GM12874 (cell line): ENCODE measurements at regions not wholly inside any gene's neighbourhood (a gene's known extent, or its start where the extent isn't known, plus 50 kb on each side); places are given as distances from the start of the nearest gene placed in this dataset.

Experiments
- TF ChIP-seq, protein P1 (sequence below): IDR thresholded peaks from 2 replicates; pipeline ENCODE4 v1.5.1; 2011; ENCODE audit warnings: low read depth, mild to moderate bottlenecking, control low read depth, low read length, moderate library complexity; ENCODE audit not compliant: insufficient read depth

GRCh38 chr13:40164133-40164532 is 502.3 kb downstream of the FOXO1 start:
- TF ChIP-seq, protein P1, sequence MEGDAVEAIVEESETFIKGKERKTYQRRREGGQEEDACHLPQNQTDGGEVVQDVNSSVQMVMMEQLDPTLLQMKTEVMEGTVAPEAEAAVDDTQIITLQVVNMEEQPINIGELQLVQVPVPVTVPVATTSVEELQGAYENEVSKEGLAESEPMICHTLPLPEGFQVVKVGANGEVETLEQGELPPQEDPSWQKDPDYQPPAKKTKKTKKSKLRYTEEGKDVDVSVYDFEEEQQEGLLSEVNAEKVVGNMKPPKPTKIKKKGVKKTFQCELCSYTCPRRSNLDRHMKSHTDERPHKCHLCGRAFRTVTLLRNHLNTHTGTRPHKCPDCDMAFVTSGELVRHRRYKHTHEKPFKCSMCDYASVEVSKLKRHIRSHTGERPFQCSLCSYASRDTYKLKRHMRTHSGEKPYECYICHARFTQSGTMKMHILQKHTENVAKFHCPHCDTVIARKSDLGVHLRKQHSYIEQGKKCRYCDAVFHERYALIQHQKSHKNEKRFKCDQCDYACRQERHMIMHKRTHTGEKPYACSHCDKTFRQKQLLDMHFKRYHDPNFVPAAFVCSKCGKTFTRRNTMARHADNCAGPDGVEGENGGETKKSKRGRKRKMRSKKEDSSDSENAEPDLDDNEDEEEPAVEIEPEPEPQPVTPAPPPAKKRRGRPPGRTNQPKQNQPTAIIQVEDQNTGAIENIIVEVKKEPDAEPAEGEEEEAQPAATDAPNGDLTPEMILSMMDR = no peak

DNA sequence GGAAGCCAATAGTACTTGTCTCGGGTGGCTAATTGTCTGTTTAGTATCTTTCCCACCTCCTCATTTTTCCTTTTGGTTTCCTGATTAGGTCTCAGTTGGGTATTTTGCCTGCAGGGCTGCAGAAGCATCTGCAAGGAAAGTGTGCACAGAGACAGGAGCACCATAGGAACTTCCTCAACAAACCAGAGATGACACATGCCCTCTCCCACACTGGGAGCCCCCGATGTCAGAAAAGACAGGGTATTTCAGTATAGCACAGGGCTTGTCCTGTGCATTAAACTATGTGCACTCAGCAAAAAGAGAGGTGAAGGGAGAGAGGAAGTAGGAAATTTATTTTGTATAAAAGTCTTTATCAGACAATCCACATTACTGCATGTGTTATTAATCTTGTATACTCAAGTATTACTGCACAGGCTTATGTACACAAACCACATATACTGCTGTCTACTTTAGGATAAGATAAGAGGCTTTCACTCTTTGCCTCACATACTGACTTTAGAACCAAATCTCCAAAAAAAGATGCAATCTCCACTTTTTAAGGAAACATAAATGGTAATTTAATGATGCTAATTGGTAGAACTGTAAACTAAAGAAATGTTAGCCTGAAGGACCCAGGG is 501.0 kb downstream of the FOXO1 start:
- TF ChIP-seq, protein P1 = no peak

DNA sequence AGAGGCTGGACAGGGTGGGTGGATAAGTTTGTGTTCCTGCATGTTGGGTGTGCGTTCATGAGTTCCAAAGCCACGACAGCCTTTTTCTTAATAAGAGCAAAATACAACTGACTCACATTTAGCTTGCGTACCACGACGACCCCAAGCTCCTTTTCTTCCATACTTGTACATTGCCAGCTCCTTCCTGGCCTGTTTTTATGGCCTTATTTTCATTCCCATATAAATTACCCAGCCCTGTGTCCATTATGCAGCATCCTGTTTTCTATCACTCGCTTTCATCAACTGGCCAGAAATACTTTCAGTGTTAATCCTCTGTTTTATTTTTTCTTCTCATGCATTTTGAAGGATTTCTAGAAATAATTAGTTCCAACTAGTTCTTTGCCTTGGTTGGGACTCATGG is 499.1 kb downstream of the FOXO1 start:
- TF ChIP-seq, protein P1 = no peak

- TF ChIP-seq, protein P1 = no peak
These were observed 497.8 kb downstream of the FOXO1 start for GRCh38 chr13:40168425-40169166.

- TF ChIP-seq, protein P1 = no peak
These were observed 497.0 kb downstream of the FOXO1 start for GRCh38 chr13:40169476-40169875.

- TF ChIP-seq, protein P1 = no peak
These were observed 496.4 kb downstream of the FOXO1 start for GRCh38 chr13:40170091-40170490.

GRCh38 chr13:40170982-40171381 is 495.5 kb downstream of the FOXO1 start:
- TF ChIP-seq, protein P1 = no peak
